ENCODE measurements at regions not wholly inside any gene's neighbourhood (a gene's known extent, or its start where the extent isn't known, plus 50 kb on each side); places are given as distances from the start of the nearest gene placed in this dataset.

GRCh38 chr1:13929313-13929712, 229.3 kb downstream of the PRDM2 start:
- Histone ChIP-seq H3K9ac (ENCODE audit: control insufficient read depth, extremely low read depth, insufficient read depth, low read length) (no peak overlapping the region), H2AFZ (ENCODE audit: control insufficient read depth, low read length) (no peak overlapping the region), H3K27me3 (ENCODE audit: control insufficient read depth, extremely low read depth, insufficient read depth, low read length) (no peaks in the 10 kb centered on the region), H4K20me1 (ENCODE audit: control insufficient read depth, extremely low read depth, insufficient read depth, low read length) (no peaks in the 10 kb centered on the region), H3K9me3 (ENCODE audit: control insufficient read depth, low read depth, low read length) (no peaks in the 10 kb centered on the region), H3K9me1 (ENCODE audit: control insufficient read depth, extremely low read depth, insufficient read depth, low read length) (no peaks in the 10 kb centered on the region), H3K4me2 (ENCODE audit: control insufficient read depth, extremely low read depth, insufficient read depth, low read depth, low read length) (no peak overlapping the region), H3K36me3 (ENCODE audit: control insufficient read depth in 2 of 2, extremely low read depth in 1 of 2, insufficient read depth in 2 of 2, low read length in 2 of 2) (no peaks in the 10 kb centered on the region), H3K4me1 (ENCODE audit: control insufficient read depth, extremely low read depth, insufficient read depth, low read length) (no peaks in the 10 kb centered on the region), H3K27ac (ENCODE audit: control insufficient read depth, insufficient read depth, low read length) (no peak overlapping the region), H3K4me3 (ENCODE audit: control insufficient read depth in 2 of 3, extremely low read depth in 1 of 3, insufficient read depth in 2 of 3, low read depth in 1 of 3, low read length in 3 of 3) (no peak overlapping the region), H3K79me2 (ENCODE audit: control insufficient read depth, insufficient read depth, low read length) (no peaks in the 10 kb centered on the region)
- DNase-seq (ENCODE audit: low read depth, low spot score) (no peak), FAIRE-seq (no peak)
- dilution Hi-C loops (cut with MboI; ENCODE audit: extremely low pct_ligation_motif_present, low sequenced_read_pairs), result no loop called here
- TF ChIP-seq EZH2 (IDR thresholded peaks at IDR 0.05; ENCODE audit: low read length), result no peak
- no peak for TF ChIP-seq CTCF (optimal IDR thresholded peaks at IDR 0.05 in 1 of 3, IDR thresholded peaks at IDR 0.05 in 1 of 3, conservative IDR thresholded peaks at IDR 0.05 in 1 of 3; ENCODE audit: extremely low read depth in 1 of 3, insufficient read depth in 2 of 3, low read length in 3 of 3)

GRCh38 chr1:13930151-13930550, 230.2 kb downstream of the PRDM2 start:
- H4K20me1 ChIP-seq (ENCODE audit: control insufficient read depth, extremely low read depth, insufficient read depth, low read length), result no peaks in the 10 kb centered on the region
- H3K4me1 ChIP-seq (ENCODE audit: control insufficient read depth, extremely low read depth, insufficient read depth, low read length), result no peaks in the 10 kb centered on the region
- H3K36me3 ChIP-seq (ENCODE audit: control insufficient read depth in 2 of 2, extremely low read depth in 1 of 2, insufficient read depth in 2 of 2, low read length in 2 of 2), result no peaks in the 10 kb centered on the region
- no peak for FAIRE-seq
- no peaks in the 10 kb centered on the region for H3K27me3 ChIP-seq (ENCODE audit: control insufficient read depth, extremely low read depth, insufficient read depth, low read length)
- no peak overlapping the region for H3K4me2 ChIP-seq (ENCODE audit: control insufficient read depth, extremely low read depth, insufficient read depth, low read depth, low read length)
- H2AFZ ChIP-seq (ENCODE audit: control insufficient read depth, low read length), result no peak overlapping the region
- no peaks in the 10 kb centered on the region for H3K9me3 ChIP-seq (ENCODE audit: control insufficient read depth, low read depth, low read length)
- no peak for DNase-seq (ENCODE audit: low read depth, low spot score)
- TF ChIP-seq CTCF (optimal IDR thresholded peaks at IDR 0.05 in 1 of 3, IDR thresholded peaks at IDR 0.05 in 1 of 3, conservative IDR thresholded peaks at IDR 0.05 in 1 of 3; ENCODE audit: extremely low read depth in 1 of 3, insufficient read depth in 2 of 3, low read length in 3 of 3) (peak; percentile 39 to 57 (median 57)), EZH2 (IDR thresholded peaks at IDR 0.05; ENCODE audit: low read length) (no peak)
- H3K9me1 ChIP-seq (ENCODE audit: control insufficient read depth, extremely low read depth, insufficient read depth, low read length), result no peaks in the 10 kb centered on the region
- dilution Hi-C loops (cut with MboI; ENCODE audit: extremely low pct_ligation_motif_present, low sequenced_read_pairs), result no loop called here
- H3K27ac ChIP-seq (ENCODE audit: control insufficient read depth, insufficient read depth, low read length), result no peak overlapping the region
- no peaks in the 10 kb centered on the region for H3K79me2 ChIP-seq (ENCODE audit: control insufficient read depth, insufficient read depth, low read length)
- H3K9ac ChIP-seq (ENCODE audit: control insufficient read depth, extremely low read depth, insufficient read depth, low read length), result no peak overlapping the region
- H3K4me3 ChIP-seq (ENCODE audit: control insufficient read depth in 2 of 3, extremely low read depth in 1 of 3, insufficient read depth in 2 of 3, low read depth in 1 of 3, low read length in 3 of 3), result no peak overlapping the region
